PC-9 (cell line): ENCODE measurements at regions not wholly inside any gene's neighbourhood (a gene's known extent, or its start where the extent isn't known, plus 50 kb on each side); places are given as distances from the start of the nearest gene placed in this dataset.
"Not testable (repeated sequence)": the region's sequence is repeated elsewhere in the genome, so short reads cannot be mapped to it uniquely, and the experiment has no call there.

Experiments used
- BruUV-seq: library from RNA; stranded (reverse); fragments of 400-500 nt; replicated peaks from 2 replicates; lab custom pipeline; 2021; lab: Mats Ljungman, UMichigan
- CTCF ChIA-PET: fragments of 300-600 bp; sonication (Branson Sonifier 250); formaldehyde crosslinking; loops from one replicate; lab custom pipeline; 2022; ENCODE audit warnings: antibody characterized with exemption; lab: Charles Lee
- POLR2A ChIA-PET: fragments of 300-600 bp; sonication (Branson Sonifier 250); formaldehyde crosslinking; loops from one replicate; lab custom pipeline; 2022; ENCODE audit warnings: antibody characterized with exemption; ENCODE audit not compliant: unreplicated experiment; lab: Charles Lee
- DNase-seq, 2 experiments: peaks; one replicate each; pipeline versions ENCODE4 v3.0.0 to v3.0.0-alpha.2; 2015 to 2022; ENCODE audit warnings: mixed read lengths in 1 of 2
- H2AFZ ChIP-seq: fragments of 200-600 bp; sonication (generic); 2 replicates; pipeline ENCODE4 v1.8.1; 2017; ENCODE audit warnings: antibody characterized with exemption
- H3F3A ChIP-seq: fragments of 200-600 bp; sonication (generic); 2 replicates; pipeline ENCODE4 v1.8.1; 2017; ENCODE audit warnings: antibody characterized with exemption, mild to moderate bottlenecking, low read depth; ENCODE audit not compliant: insufficient read depth
- H3K27ac ChIP-seq: fragments of 200-600 bp; sonication (generic); 2 replicates; pipeline ENCODE4 v1.6.1; 2016; ENCODE audit warnings: mixed run types
- H3K27me3 ChIP-seq: fragments of 200-600 bp; sonication (generic); 2 replicates; pipeline ENCODE4 v1.6.1; 2016; ENCODE audit warnings: low read depth, mixed run types; ENCODE audit not compliant: insufficient read depth
- H3K36me3 ChIP-seq: fragments of 200-600 bp; sonication (generic); 2 replicates; pipeline ENCODE4 v1.6.1; 2016; ENCODE audit warnings: low read depth, mixed run types
- H3K4me1 ChIP-seq: fragments of 200-600 bp; sonication (generic); replicated peaks from 2 replicates; pipeline ENCODE4 v1.6.1; 2016; ENCODE audit warnings: mixed run types; ENCODE audit not compliant: insufficient read depth
- H3K4me2 ChIP-seq: fragments of 200-600 bp; sonication (generic); 2 replicates; pipeline ENCODE4 v1.6.1; 2017; ENCODE audit warnings: mixed run types
- H3K4me3 ChIP-seq: fragments of 200-600 bp; sonication (generic); 2 replicates; pipeline ENCODE4 v1.6.1; 2016; ENCODE audit warnings: mixed run types
- H3K79me2 ChIP-seq: fragments of 200-600 bp; sonication (generic); 2 replicates; pipeline ENCODE4 v1.6.1; 2017; ENCODE audit warnings: low read depth, mixed run types
- H3K9me2 ChIP-seq: fragments of 200-600 bp; sonication (generic); 2 replicates; pipeline ENCODE4 v1.8.1; 2017; ENCODE audit warnings: mild to moderate bottlenecking; ENCODE audit not compliant: insufficient read depth
- H3K9me3 ChIP-seq: fragments of 200-600 bp; sonication (generic); 2 replicates; pipeline ENCODE4 v1.8.1; 2016; ENCODE audit warnings: low read depth; ENCODE audit not compliant: insufficient read depth
- H4K20me1 ChIP-seq: fragments of 200-600 bp; sonication (generic); 2 replicates; pipeline ENCODE4 v1.8.1; 2017; ENCODE audit not compliant: insufficient read depth
- CTCF ChIP-seq: fragments of 200-600 bp; sonication (generic); conservative IDR thresholded peaks from 2 replicates; pipeline ENCODE4 v1.6.1; 2017; ENCODE audit warnings: mixed run types, antibody characterized with exemption, mild to moderate bottlenecking, moderate library complexity
- EZH2 ChIP-seq: fragments of 200-600 bp; sonication (generic); IDR thresholded peaks from 2 replicates; pipeline ENCODE4 v1.8.0; 2017; ENCODE audit warnings: antibody characterized with exemption, low read depth
- intact Hi-C: fragments of 100-400 bp; cut with micrococcal nuclease; formaldehyde crosslinking; loops from one replicate; pipeline ENCODE4 v1.10.0; 2022; ENCODE audit not compliant: unreplicated experiment

DNA sequence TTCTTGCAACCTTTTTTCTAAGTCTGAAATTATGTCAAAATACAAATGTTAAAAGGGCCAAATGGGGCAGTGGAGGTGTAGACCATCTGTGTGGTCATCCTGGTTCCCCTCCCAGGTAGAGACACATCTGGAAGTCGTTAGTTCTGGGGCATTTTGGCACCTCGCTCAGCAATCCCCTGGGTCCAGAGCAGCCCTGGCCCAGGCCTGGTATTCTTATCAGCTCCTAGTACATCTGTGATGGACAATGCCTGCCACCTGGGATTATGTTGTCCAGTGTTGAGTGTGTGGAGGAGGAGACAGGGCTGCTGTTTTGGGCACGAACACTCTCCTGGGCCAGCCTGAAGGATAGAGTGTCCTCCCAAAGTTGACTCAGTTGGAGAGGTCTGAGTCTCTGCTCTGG lies 74.8 kb downstream of the GADD45G start:
- CTCF ChIA-PET, result no interaction called here
- DNase-seq, result no peak
- Histone ChIP-seq H3K4me3 (no peak overlapping the region), H3K4me1 (no peaks in the 10 kb centered on the region), H3K36me3 (no peaks in the 10 kb centered on the region), H3K4me2 (no peak overlapping the region), H3K79me2 (no peaks in the 10 kb centered on the region), H3K9me3 (no peaks in the 10 kb centered on the region), H3K27me3 (peaks cover 91% of the 10 kb centered on the region), H4K20me1 (no peaks in the 10 kb centered on the region), H3K27ac (no peak overlapping the region), H3K9me2 (no peaks in the 10 kb centered on the region), H2AFZ (no peak overlapping the region), H3F3A (no peaks in the 10 kb centered on the region)
- intact Hi-C loops, result no loop called here
- POLR2A ChIA-PET, result no interaction called here
- no TSS peak for BruUV-seq
- no peak for TF ChIP-seq CTCF
- TF ChIP-seq EZH2, result no peak

GRCh38 chr9:89680547-89681467 lies 76.0 kb downstream of the GADD45G start:
- H3K36me3 ChIP-seq, result no peaks in the 10 kb centered on the region
- H4K20me1 ChIP-seq, result no peaks in the 10 kb centered on the region
- ChIA-PET CTCF (no interaction called here), POLR2A (no interaction called here)
- no peak overlapping the region for H3K4me3 ChIP-seq
- H3K9me3 ChIP-seq, result no peaks in the 10 kb centered on the region
- no peaks in the 10 kb centered on the region for H3K79me2 ChIP-seq
- no peak for DNase-seq
- intact Hi-C loops, result no loop called here
- H3K4me2 ChIP-seq, result no peak overlapping the region
- no TSS peak for BruUV-seq
- no peak overlapping the region for H2AFZ ChIP-seq
- no peaks in the 10 kb centered on the region for H3K9me2 ChIP-seq
- H3K27ac ChIP-seq, result no peak overlapping the region
- peaks cover 91% of the 10 kb centered on the region for H3K27me3 ChIP-seq
- no peaks in the 10 kb centered on the region for H3K4me1 ChIP-seq
- no peaks in the 10 kb centered on the region for H3F3A ChIP-seq
- TF ChIP-seq CTCF, result no peak
- no peak for TF ChIP-seq EZH2

DNA sequence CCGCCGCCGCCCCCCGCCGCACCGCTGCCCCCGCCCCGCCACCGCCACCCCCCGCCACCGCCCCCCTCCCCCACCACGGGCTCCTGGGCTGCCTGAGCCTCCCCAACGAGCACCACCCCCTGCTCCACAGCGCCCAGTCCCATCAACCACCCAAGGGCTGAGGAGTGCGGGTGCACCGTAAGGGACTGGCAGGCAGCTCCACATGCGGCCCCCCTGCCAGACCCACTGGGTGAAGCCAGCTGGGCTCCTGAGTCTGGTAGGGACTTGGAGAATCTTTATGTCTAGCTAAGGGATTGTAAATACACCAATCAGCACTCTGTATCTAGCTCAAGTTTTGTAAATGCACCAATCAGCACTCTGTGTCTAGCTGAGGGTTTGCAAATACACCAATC lies 76.7 kb downstream of the GADD45G start:
- H3K79me2 ChIP-seq, CTCF ChIA-PET, DNase-seq, H3K4me1 ChIP-seq, H3K9me2 ChIP-seq, H2AFZ ChIP-seq, H3K4me2 ChIP-seq, BruUV-seq, H3K9me3 ChIP-seq, H3K36me3 ChIP-seq, H3K4me3 ChIP-seq, intact Hi-C loops, H3K27ac ChIP-seq, POLR2A ChIA-PET, H4K20me1 ChIP-seq, H3F3A ChIP-seq: not testable (repeated sequence)
- peaks cover 91% of the 10 kb centered on the region for H3K27me3 ChIP-seq
